ENCODE measurements at regions not wholly inside any gene's neighbourhood (a gene's known extent, or its start where the extent isn't known, plus 50 kb on each side); places are given as distances from the start of the nearest gene placed in this dataset.

DNA sequence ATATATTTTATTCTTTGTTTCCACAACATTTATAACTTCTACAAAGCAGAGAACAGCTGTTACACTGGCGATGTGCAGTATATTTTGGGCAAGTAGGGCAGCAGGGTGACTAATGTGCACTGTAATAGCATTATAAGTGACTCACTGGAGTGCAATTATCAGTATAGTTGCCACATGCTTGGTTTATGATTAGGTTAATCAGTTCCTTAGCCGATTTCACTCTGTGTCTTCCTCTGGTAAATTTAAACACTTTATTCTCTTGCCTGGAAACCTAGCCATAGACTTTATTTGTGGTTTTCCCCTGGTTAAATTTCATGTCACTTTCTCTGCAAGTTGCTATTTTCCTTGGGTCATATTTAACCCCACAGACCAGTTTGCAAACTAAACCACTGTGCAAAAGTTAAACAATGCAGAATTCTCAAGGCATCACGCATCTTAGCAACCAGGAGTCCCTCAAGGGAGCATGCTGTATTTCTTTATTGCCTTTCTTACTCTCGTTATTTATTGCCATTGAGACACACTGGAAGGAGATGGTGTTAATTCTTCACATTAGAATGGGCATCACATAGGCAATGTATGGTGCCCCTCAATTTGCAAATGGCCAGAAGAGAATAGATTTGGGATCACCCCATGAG lies 690.2 kb upstream of the DPPA4 start:
- FAIRE-seq: no peak

GRCh38 chr3:110031975-110032374 lies 694.6 kb upstream of the DPPA4 start:
- Histone ChIP-seq H3K27me3 (ENCODE audit: control insufficient read depth, insufficient read depth, low read length) (no peaks in the 10 kb centered on the region), H3K4me3 (ENCODE audit: low read depth, low read length) (no peak overlapping the region), H3K36me3 (ENCODE audit: control insufficient read depth, insufficient read depth, low read length) (no peaks in the 10 kb centered on the region)
- TF ChIP-seq, protein P1, sequence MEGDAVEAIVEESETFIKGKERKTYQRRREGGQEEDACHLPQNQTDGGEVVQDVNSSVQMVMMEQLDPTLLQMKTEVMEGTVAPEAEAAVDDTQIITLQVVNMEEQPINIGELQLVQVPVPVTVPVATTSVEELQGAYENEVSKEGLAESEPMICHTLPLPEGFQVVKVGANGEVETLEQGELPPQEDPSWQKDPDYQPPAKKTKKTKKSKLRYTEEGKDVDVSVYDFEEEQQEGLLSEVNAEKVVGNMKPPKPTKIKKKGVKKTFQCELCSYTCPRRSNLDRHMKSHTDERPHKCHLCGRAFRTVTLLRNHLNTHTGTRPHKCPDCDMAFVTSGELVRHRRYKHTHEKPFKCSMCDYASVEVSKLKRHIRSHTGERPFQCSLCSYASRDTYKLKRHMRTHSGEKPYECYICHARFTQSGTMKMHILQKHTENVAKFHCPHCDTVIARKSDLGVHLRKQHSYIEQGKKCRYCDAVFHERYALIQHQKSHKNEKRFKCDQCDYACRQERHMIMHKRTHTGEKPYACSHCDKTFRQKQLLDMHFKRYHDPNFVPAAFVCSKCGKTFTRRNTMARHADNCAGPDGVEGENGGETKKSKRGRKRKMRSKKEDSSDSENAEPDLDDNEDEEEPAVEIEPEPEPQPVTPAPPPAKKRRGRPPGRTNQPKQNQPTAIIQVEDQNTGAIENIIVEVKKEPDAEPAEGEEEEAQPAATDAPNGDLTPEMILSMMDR (IDR thresholded peaks at IDR 0.05; ENCODE audit: insufficient read depth, low read length, severe bottlenecking): no peak
- FAIRE-seq (no peak), DNase-seq (ENCODE audit: low read depth) (no peak)

More for the DNA sequence above, 690.2 kb upstream of the DPPA4 start:
- TF ChIP-seq, protein P1 (IDR thresholded peaks at IDR 0.05; ENCODE audit: insufficient read depth, low read length, severe bottlenecking): no peak
- H3K36me3 ChIP-seq (ENCODE audit: control insufficient read depth, insufficient read depth, low read length): no peaks in the 10 kb centered on the region
- no peaks in the 10 kb centered on the region for H3K27me3 ChIP-seq (ENCODE audit: control insufficient read depth, insufficient read depth, low read length)
- peak; percentile 79 for DNase-seq (ENCODE audit: low read depth)
- no peak overlapping the region for H3K4me3 ChIP-seq (ENCODE audit: low read depth, low read length)

- H3K27me3 ChIP-seq (ENCODE audit: control insufficient read depth, insufficient read depth, low read length): no peaks in the 10 kb centered on the region
- no peak for DNase-seq (ENCODE audit: low read depth)
- H3K4me3 ChIP-seq (ENCODE audit: low read depth, low read length): no peak overlapping the region
- TF ChIP-seq, protein P1 (IDR thresholded peaks at IDR 0.05; ENCODE audit: insufficient read depth, low read length, severe bottlenecking): no peak
- no peak for FAIRE-seq
- H3K36me3 ChIP-seq (ENCODE audit: control insufficient read depth, insufficient read depth, low read length): no peaks in the 10 kb centered on the region
These were observed 722.1 kb upstream of the DPPA4 start for GRCh38 chr3:110059431-110059830.

GRCh38 chr3:110062716-110063115 lies 725.4 kb upstream of the DPPA4 start:
- TF ChIP-seq, protein P1 (IDR thresholded peaks at IDR 0.05; ENCODE audit: insufficient read depth, low read length, severe bottlenecking): no peak
- DNase-seq (ENCODE audit: low read depth) (no peak), FAIRE-seq (no peak)
- Histone ChIP-seq H3K27me3 (ENCODE audit: control insufficient read depth, insufficient read depth, low read length) (no peaks in the 10 kb centered on the region), H3K4me3 (ENCODE audit: low read depth, low read length) (no peak overlapping the region), H3K36me3 (ENCODE audit: control insufficient read depth, insufficient read depth, low read length) (no peaks in the 10 kb centered on the region)

- no peak overlapping the region for H3K4me3 ChIP-seq (ENCODE audit: low read depth, low read length)
- no peaks in the 10 kb centered on the region for H3K27me3 ChIP-seq (ENCODE audit: control insufficient read depth, insufficient read depth, low read length)
- DNase-seq (ENCODE audit: low read depth) (no peak), FAIRE-seq (no peak)
- TF ChIP-seq, protein P1 (IDR thresholded peaks at IDR 0.05; ENCODE audit: insufficient read depth, low read length, severe bottlenecking): no peak
- H3K36me3 ChIP-seq (ENCODE audit: control insufficient read depth, insufficient read depth, low read length): no peaks in the 10 kb centered on the region
These were observed 725.8 kb upstream of the DPPA4 start for GRCh38 chr3:110063178-110063577.

DNA sequence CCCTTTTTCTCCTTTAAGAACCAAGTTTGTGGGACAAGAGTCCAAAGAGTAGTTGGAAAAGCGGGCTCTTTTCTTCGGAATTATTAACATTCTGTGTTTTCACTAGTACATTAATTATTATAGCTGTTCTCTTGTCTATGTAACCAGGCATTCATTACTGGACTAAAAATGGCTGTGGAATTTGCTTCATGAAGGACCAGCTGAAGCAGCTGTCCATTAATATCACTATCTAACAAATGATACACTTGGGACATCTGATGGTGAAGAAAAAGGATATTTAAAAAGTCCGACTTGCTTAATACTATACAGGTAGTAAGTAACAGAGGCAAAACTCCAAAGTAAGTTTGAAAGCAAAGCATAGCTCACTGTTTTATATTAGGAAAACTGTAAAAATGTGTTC lies 728.9 kb upstream of the DPPA4 start:
- Histone ChIP-seq H3K27me3 (ENCODE audit: control insufficient read depth, insufficient read depth, low read length) (no peaks in the 10 kb centered on the region), H3K4me3 (ENCODE audit: low read depth, low read length) (no peak overlapping the region), H3K36me3 (ENCODE audit: control insufficient read depth, insufficient read depth, low read length) (no peaks in the 10 kb centered on the region)
- DNase-seq (ENCODE audit: low read depth): no peak
- FAIRE-seq: no peak
- TF ChIP-seq, protein P1 (IDR thresholded peaks at IDR 0.05; ENCODE audit: insufficient read depth, low read length, severe bottlenecking): no peak

Measured in bronchial epithelial cell (primary cell).